Parathyroid adenoma (tissue), 2 donors: ENCODE measurements at regions not wholly inside any gene's neighbourhood (a gene's known extent, or its start where the extent isn't known, plus 50 kb on each side); places are given as distances from the start of the nearest gene placed in this dataset.

ENCODE experiments used
- H2AFZ ChIP-seq: fragments of 300-600 bp; sonication (generic); one replicate; pipeline ENCODE4 v1.7.0; 2017; ENCODE audit warnings: antibody characterized with exemption, mild to moderate bottlenecking
- H3K27ac ChIP-seq: fragments of 300-600 bp; sonication (generic); one replicate; pipeline ENCODE4 v1.7.0; 2017
- H3K27me3 ChIP-seq: fragments of 300-600 bp; sonication (generic); one replicate; pipeline ENCODE4 v1.7.0; 2017; ENCODE audit warnings: low read length; ENCODE audit not compliant: control insufficient read depth, insufficient read depth
- H3K36me3 ChIP-seq: fragments of 300-600 bp; sonication (generic); one replicate; pipeline ENCODE4 v1.7.0; 2017; ENCODE audit warnings: low read length; ENCODE audit not compliant: control insufficient read depth, insufficient read depth
- H3K4me1 ChIP-seq: fragments of 300-600 bp; sonication (generic); one replicate; pipeline ENCODE4 v1.7.0; 2017; ENCODE audit warnings: control low read depth
- H3K4me2 ChIP-seq: fragments of 300-600 bp; sonication (generic); one replicate; pipeline ENCODE4 v1.7.0; 2017; ENCODE audit warnings: low read length
- H3K4me3 ChIP-seq: fragments of 300-600 bp; sonication (generic); one replicate; pipeline ENCODE4 v1.7.0; 2017; ENCODE audit warnings: low read depth, low read length
- H3K79me2 ChIP-seq: fragments of 300-600 bp; sonication (generic); one replicate; pipeline ENCODE4 v1.7.0; 2017; ENCODE audit warnings: control low read depth
- H3K9ac ChIP-seq: fragments of 300-600 bp; sonication (generic); one replicate; pipeline ENCODE4 v1.7.0; 2017; ENCODE audit warnings: mild to moderate bottlenecking
- H3K9me3 ChIP-seq: fragments of 300-600 bp; sonication (generic); one replicate; pipeline ENCODE4 v1.7.0; 2017; ENCODE audit warnings: low read length; ENCODE audit not compliant: control insufficient read depth
- CTCF ChIP-seq: fragments of 300-600 bp; sonication (generic); IDR thresholded peaks from one replicate; pipeline ENCODE4 v1.7.0; 2017; ENCODE audit warnings: antibody characterized with exemption, mild to moderate bottlenecking
- donor health status: primary hyperparathyroidism.

DNA sequence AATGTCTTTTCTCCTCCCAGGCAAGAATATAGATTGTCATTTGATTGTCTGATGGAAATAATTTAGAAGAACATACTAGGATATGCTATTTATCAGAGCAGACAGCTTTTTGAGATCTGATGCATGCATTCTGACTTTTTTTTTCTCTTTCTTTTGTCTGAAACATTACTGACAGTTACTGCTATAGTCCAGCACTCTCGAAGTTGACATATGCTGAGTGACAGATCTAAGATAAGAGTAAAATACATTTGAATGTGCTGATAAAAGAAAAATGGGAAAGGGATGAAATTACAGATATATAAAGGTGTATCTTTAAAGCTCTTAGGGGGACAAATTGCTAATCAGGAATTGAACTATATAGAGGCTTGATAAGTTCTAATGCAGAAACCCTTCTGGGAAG lies 753.8 kb upstream of the TENM4 start:
- Histone ChIP-seq H3K4me1 (no peaks in the 10 kb centered on the region), H3K4me3 (no peak overlapping the region), H3K27ac (no peak overlapping the region), H2AFZ (no peak overlapping the region), H3K9me3 (no peaks in the 10 kb centered on the region), H3K79me2 (no peaks in the 10 kb centered on the region), H3K9ac (no peak overlapping the region), H3K4me2 (no peak overlapping the region), H3K27me3 (no peaks in the 10 kb centered on the region), H3K36me3 (no peaks in the 10 kb centered on the region)
- no peak for TF ChIP-seq CTCF

- no peaks in the 10 kb centered on the region for H3K9me3 ChIP-seq
- no peak overlapping the region for H2AFZ ChIP-seq
- TF ChIP-seq CTCF, result no peak
- no peaks in the 10 kb centered on the region for H3K27me3 ChIP-seq
- no peak overlapping the region for H3K27ac ChIP-seq
- H3K4me2 ChIP-seq, result no peak overlapping the region
- H3K36me3 ChIP-seq, result no peaks in the 10 kb centered on the region
- no peak overlapping the region for H3K4me3 ChIP-seq
- H3K79me2 ChIP-seq, result no peaks in the 10 kb centered on the region
- H3K4me1 ChIP-seq, result no peaks in the 10 kb centered on the region
- H3K9ac ChIP-seq, result no peak overlapping the region
These were observed 753.2 kb upstream of the TENM4 start for GRCh38 chr11:80194016-80194415.

DNA sequence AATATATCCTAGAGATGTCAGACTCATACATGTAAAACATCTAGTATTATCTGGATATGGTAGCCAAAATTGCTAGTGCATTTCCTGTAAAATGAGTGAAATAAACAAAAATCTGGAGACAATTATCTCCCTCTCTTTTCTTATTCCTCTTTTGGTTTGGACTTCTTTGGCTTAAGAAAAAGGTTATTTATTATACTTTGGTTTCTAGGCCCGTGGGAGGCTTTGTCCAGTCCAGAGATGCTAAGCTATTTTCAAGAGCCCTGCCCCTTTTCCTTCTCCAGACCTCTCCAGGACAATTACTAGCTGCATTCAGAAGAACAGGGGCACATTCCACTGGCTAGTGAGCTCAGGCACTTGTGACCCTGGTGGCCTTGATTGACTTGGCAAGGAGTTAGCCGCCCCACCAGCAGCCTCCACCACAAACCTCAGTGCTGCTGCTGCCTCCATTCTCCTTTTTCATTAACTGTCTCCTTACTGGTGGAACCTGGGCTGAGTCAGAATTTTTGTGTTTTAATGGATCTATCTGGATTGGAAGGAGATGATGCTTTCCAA lies 747.3 kb upstream of the TENM4 start:
- no peak for TF ChIP-seq CTCF
- Histone ChIP-seq H3K9me3 (no peaks in the 10 kb centered on the region), H3K79me2 (no peaks in the 10 kb centered on the region), H2AFZ (no peak overlapping the region), H3K27me3 (no peaks in the 10 kb centered on the region), H3K9ac (no peak overlapping the region), H3K4me3 (no peak overlapping the region), H3K27ac (no peak overlapping the region), H3K4me1 (no peaks in the 10 kb centered on the region), H3K36me3 (no peaks in the 10 kb centered on the region), H3K4me2 (no peak overlapping the region)

DNA sequence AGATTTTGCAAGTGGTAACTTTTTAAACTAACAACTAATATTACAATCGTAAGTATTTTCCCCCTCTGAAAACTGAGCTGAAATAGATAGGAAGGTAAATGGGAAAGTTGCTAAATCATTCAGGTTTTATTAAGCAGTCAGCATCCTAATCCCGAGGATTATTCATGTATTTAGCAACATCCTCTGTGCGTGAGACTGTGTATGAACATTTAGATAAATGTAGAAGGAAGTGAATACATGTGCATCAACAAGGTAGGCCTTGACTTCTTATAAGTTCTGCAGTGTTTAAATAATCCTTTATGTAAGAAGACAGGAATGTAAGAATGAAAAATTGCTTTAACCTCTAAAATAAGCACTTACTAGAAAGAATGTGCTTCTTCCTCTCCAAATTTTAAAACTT lies 745.9 kb upstream of the TENM4 start:
- H3K4me2 ChIP-seq, result no peak overlapping the region
- no peak overlapping the region for H3K9ac ChIP-seq
- no peaks in the 10 kb centered on the region for H3K4me1 ChIP-seq
- H3K27ac ChIP-seq, result no peak overlapping the region
- H3K9me3 ChIP-seq, result no peaks in the 10 kb centered on the region
- H3K27me3 ChIP-seq, result no peaks in the 10 kb centered on the region
- H2AFZ ChIP-seq, result no peak overlapping the region
- no peak for TF ChIP-seq CTCF
- no peak overlapping the region for H3K4me3 ChIP-seq
- H3K36me3 ChIP-seq, result no peaks in the 10 kb centered on the region
- H3K79me2 ChIP-seq, result no peaks in the 10 kb centered on the region

GRCh38 chr11:80182901-80183300 lies 742.1 kb upstream of the TENM4 start:
- H3K9ac ChIP-seq, result no peak overlapping the region
- H2AFZ ChIP-seq, result no peak overlapping the region
- H3K4me2 ChIP-seq, result no peak overlapping the region
- no peak for TF ChIP-seq CTCF
- H3K9me3 ChIP-seq, result no peaks in the 10 kb centered on the region
- H3K4me1 ChIP-seq, result no peaks in the 10 kb centered on the region
- no peak overlapping the region for H3K4me3 ChIP-seq
- no peaks in the 10 kb centered on the region for H3K27me3 ChIP-seq
- no peaks in the 10 kb centered on the region for H3K79me2 ChIP-seq
- H3K36me3 ChIP-seq, result no peaks in the 10 kb centered on the region
- H3K27ac ChIP-seq, result no peak overlapping the region
